H9 (cell line): ENCODE measurements at regions not wholly inside any gene's neighbourhood (a gene's known extent, or its start where the extent isn't known, plus 50 kb on each side); places are given as distances from the start of the nearest gene placed in this dataset.

Source experiments
- DNase-seq: peaks from one replicate; pipeline ENCODE4 v3.0.0-alpha.2; 2017
- H2AFZ ChIP-seq: one replicate; pipeline ENCODE4 v1.6.1; 2013; ENCODE audit warnings: mild to moderate bottlenecking, low read length, control low read depth, moderate library complexity
- H2AK5ac ChIP-seq: 2 replicates; pipeline ENCODE4 v1.6.1; 2013; ENCODE audit warnings: low read length, control low read depth, mixed read lengths; ENCODE audit not compliant: insufficient read length
- H2BK120ac ChIP-seq: one replicate; pipeline ENCODE4 v1.6.1; 2013; ENCODE audit warnings: low read depth, mild to moderate bottlenecking, low read length, control low read depth, inconsistent platforms; ENCODE audit not compliant: poor library complexity, severe bottlenecking
- H2BK12ac ChIP-seq: 2 replicates; pipeline ENCODE4 v1.6.1; 2013; ENCODE audit warnings: low read length, control low read depth, mixed read lengths, low read depth; ENCODE audit not compliant: insufficient read length
- H2BK15ac ChIP-seq: 2 replicates; pipeline ENCODE4 v1.6.1; 2013; ENCODE audit warnings: low read depth, low read length, control low read depth
- H2BK20ac ChIP-seq: one replicate; pipeline ENCODE4 v1.6.1; 2013; ENCODE audit warnings: low read depth, mild to moderate bottlenecking, low read length, control low read depth, inconsistent platforms; ENCODE audit not compliant: poor library complexity, severe bottlenecking
- H2BK5ac ChIP-seq: 2 replicates; pipeline ENCODE4 v1.6.1; 2013; ENCODE audit warnings: low read length, control low read depth, mixed read lengths; ENCODE audit not compliant: insufficient read length
- H3K14ac ChIP-seq: 2 replicates; pipeline ENCODE4 v1.6.1; 2013; ENCODE audit warnings: low read length, control low read depth; ENCODE audit not compliant: insufficient read depth
- H3K18ac ChIP-seq: 2 replicates; pipeline ENCODE4 v1.6.1; 2013; ENCODE audit warnings: low read depth, mild to moderate bottlenecking, mixed read lengths, low read length, control low read depth; ENCODE audit not compliant: insufficient read length
- H3K23ac ChIP-seq: 2 replicates; pipeline ENCODE4 v1.6.1; 2013; ENCODE audit warnings: low read length, control low read depth, mixed read lengths, low read depth; ENCODE audit not compliant: insufficient read length
- H3K23me2 ChIP-seq: 2 replicates; pipeline ENCODE4 v1.6.1; 2013; ENCODE audit warnings: low read depth, mild to moderate bottlenecking, mixed read lengths, low read length, control low read depth; ENCODE audit not compliant: insufficient read length, poor library complexity, severe bottlenecking
- H3K27ac ChIP-seq: 2 replicates; pipeline ENCODE4 v1.5.1; 2013; ENCODE audit warnings: low read length, control low read depth, mixed read lengths, low read depth; ENCODE audit not compliant: insufficient read length
- H3K27me3 ChIP-seq: 2 replicates; pipeline ENCODE4 v1.6.1; 2013; ENCODE audit warnings: low read length, control low read depth, inconsistent platforms; ENCODE audit not compliant: insufficient read depth
- H3K4ac ChIP-seq: 2 replicates; pipeline ENCODE4 v1.6.1; 2013; ENCODE audit warnings: low read depth, mild to moderate bottlenecking, control low read depth, inconsistent platforms, low read length, moderate library complexity
- H3K4me1 ChIP-seq: 2 replicates; pipeline ENCODE4 v1.6.1; 2013; ENCODE audit warnings: low read length, control low read depth, inconsistent platforms; ENCODE audit not compliant: insufficient read depth
- H3K4me2 ChIP-seq: 2 replicates; pipeline ENCODE4 v1.6.1; 2013; ENCODE audit warnings: low read length, control low read depth, mixed read lengths; ENCODE audit not compliant: insufficient read length, insufficient read depth
- H3K56ac ChIP-seq: 2 replicates; pipeline ENCODE4 v1.6.1; 2013; ENCODE audit warnings: low read depth, mild to moderate bottlenecking, mixed read lengths, low read length, control low read depth; ENCODE audit not compliant: insufficient read length
- H3K79me1 ChIP-seq: 2 replicates; pipeline ENCODE4 v1.6.1; 2013; ENCODE audit warnings: low read depth, mild to moderate bottlenecking, moderate library complexity, low read length, control low read depth, inconsistent platforms; ENCODE audit not compliant: insufficient read depth, poor library complexity, severe bottlenecking
- H3K79me2 ChIP-seq: 2 replicates; pipeline ENCODE4 v1.6.1; 2013; ENCODE audit warnings: low read length, control low read depth, inconsistent platforms; ENCODE audit not compliant: insufficient read depth
- H3K9ac ChIP-seq: 2 replicates; pipeline ENCODE4 v1.6.1; 2013; ENCODE audit warnings: low read length, control low read depth, mixed read lengths; ENCODE audit not compliant: insufficient read length; ENCODE audit errors: extremely low read depth
- H3K9me3 ChIP-seq: one replicate; pipeline ENCODE4 v1.6.1; 2013; ENCODE audit warnings: low read depth, low read length, inconsistent platforms; ENCODE audit not compliant: control insufficient read depth
- H3T11ph ChIP-seq: one replicate; pipeline ENCODE4 v1.6.1; 2013; ENCODE audit warnings: mild to moderate bottlenecking, low read length, control low read depth, inconsistent platforms
- H4K20me1 ChIP-seq: one replicate; pipeline ENCODE4 v1.6.1; 2013; ENCODE audit not compliant: control insufficient read depth, insufficient read length, insufficient read depth
- H4K5ac ChIP-seq: 2 replicates; pipeline ENCODE4 v1.6.1; 2013; ENCODE audit warnings: low read depth, mild to moderate bottlenecking, mixed read lengths, low read length, control low read depth; ENCODE audit not compliant: insufficient read length
- H4K8ac ChIP-seq: replicated peaks from 2 replicates; pipeline ENCODE4 v1.6.1; 2013; ENCODE audit warnings: low read length, control low read depth, mixed read lengths, low read depth; ENCODE audit not compliant: insufficient read length
- H4K91ac ChIP-seq: 2 replicates; pipeline ENCODE4 v1.6.1; 2013; ENCODE audit warnings: low read depth, mild to moderate bottlenecking, moderate library complexity, mixed read lengths, low read length, control low read depth; ENCODE audit not compliant: insufficient read length
- H3K27ac Mint-ChIP-seq, 3 experiments: 2 replicates in 2 of 3; 3 replicates in 1 of 3; pipeline ENCODE4 v1.8.0; 2020 to 2021; ENCODE audit warnings: mixed read lengths in 3 of 3, mild to moderate bottlenecking in 1 of 3, moderate library complexity in 1 of 3
- H3K27me3 Mint-ChIP-seq: 2 replicates; pipeline ENCODE4 v1.8.0; 2021; ENCODE audit warnings: low read depth, mild to moderate bottlenecking, moderate library complexity, mixed read lengths
- H3K36me3 Mint-ChIP-seq, 3 experiments: 2 replicates in 2 of 3; 3 replicates in 1 of 3; pipeline ENCODE4 v1.8.0; 2020 to 2021; ENCODE audit warnings: low read depth in 3 of 3, mixed read lengths in 3 of 3; ENCODE audit not compliant: insufficient read depth in 1 of 3
- H3K4me1 Mint-ChIP-seq, 2 experiments: 2 replicates each; pipeline ENCODE4 v1.8.0; 2020; ENCODE audit warnings: mixed read lengths in 2 of 2
- H3K4me3 Mint-ChIP-seq, 2 experiments: 2 replicates in 1 of 2; 3 replicates in 1 of 2; pipeline ENCODE4 v1.8.0; 2020 to 2021; ENCODE audit warnings: mild to moderate bottlenecking in 2 of 2, mixed read lengths in 2 of 2, moderate library complexity in 1 of 2
- H3K9me3 Mint-ChIP-seq, 2 experiments: 2 replicates in 1 of 2; 3 replicates in 1 of 2; pipeline ENCODE4 v1.8.0; 2020; ENCODE audit warnings: mild to moderate bottlenecking in 2 of 2, mixed read lengths in 2 of 2, moderate library complexity in 1 of 2
- WGBS: extraction: QIAGEN DNeasy Blood & Tissue Kit; methylation state at CpG from one replicate; pipeline ENCODE4 v1.1.7; 2013; ENCODE audit warnings: missing lambda C conversion rate, low lambda C conversion rate, mixed read lengths; ENCODE audit not compliant: insufficient read length; ENCODE audit errors: extremely low coverage; 5-methylcytosine and 5-hydroxymethylcytosine counted together
- TF ChIP-seq, protein P1 (sequence below): fragments of 200-600 bp; sonication (generic); conservative IDR thresholded peaks from 3 replicates; pipeline ENCODE4 v1.8.0; 2021; ENCODE audit warnings: antibody characterized with exemption, mild to moderate bottlenecking

DNA sequence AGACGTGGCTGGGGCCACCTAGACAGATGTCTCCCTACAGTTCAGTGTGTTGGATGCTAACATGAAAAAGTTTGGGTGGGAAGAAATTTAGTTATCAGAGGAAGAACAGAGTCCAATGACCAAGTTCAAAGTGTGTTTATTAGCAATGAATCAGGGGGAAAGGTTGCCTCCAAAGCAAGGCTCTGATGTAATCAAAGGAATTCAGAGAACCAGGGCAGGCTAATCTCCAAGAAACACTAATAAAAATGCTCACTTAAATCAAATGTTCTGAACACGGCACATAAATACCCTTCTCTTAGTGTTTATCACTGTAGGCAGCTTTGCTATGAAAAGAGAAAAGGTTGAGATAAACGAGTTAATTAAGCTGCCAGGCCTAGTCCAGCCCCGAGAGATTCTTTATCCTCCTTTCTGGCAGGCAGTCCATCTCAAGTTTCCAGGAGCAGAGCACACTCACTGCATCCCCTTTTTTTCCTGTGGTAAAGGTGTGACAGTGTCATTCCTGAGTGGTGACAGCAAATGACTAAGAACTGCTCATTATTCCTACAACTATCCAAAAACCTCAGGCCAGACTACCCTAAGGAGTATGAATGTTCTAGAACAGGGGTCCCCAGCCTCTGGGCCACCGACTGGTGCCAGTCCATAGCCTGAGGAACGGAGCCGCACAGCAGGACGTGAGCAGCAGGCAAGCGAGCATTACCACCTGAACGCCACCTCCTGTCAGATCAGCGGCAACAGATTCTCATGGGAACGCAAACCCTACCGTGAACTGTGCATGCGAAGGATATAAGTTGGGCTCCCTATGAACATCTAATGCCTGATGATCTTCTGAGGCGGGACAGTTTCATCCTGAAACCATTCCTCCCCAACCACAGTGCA lies 66.9 kb upstream of the FHIP2A start:
- no peaks in the 10 kb centered on the region for H3K4me1 Mint-ChIP-seq
- Histone ChIP-seq H3K27ac (no peak overlapping the region), H3K14ac (no peak overlapping the region), H4K5ac (no peak overlapping the region), H2BK15ac (no peak overlapping the region), H3K4me1 (no peaks in the 10 kb centered on the region; the same call in 1 of the 2 replicates), H2AFZ (no peak overlapping the region), H2BK5ac (no peak overlapping the region), H3T11ph (no peak overlapping the region), H3K4ac (no peak overlapping the region), H2BK20ac (no peak overlapping the region), H4K20me1 (no peaks in the 10 kb centered on the region), H3K9me3 (no peaks in the 10 kb centered on the region), H3K4me2 (no peak overlapping the region), H4K8ac (no peak overlapping the region), H3K23ac (no peak overlapping the region), H3K79me1 (no peaks in the 10 kb centered on the region), H3K9ac (no peak overlapping the region), H4K91ac (no peak overlapping the region), H3K23me2 (no peaks in the 10 kb centered on the region), H2BK120ac (no peak overlapping the region), H3K79me2 (no peaks in the 10 kb centered on the region), H2AK5ac (no peak overlapping the region), H3K18ac (no peak overlapping the region), H3K56ac (no peak overlapping the region), H2BK12ac (no peak overlapping the region), H3K27me3 (no peaks in the 10 kb centered on the region)
- no peaks in the 10 kb centered on the region for H3K36me3 Mint-ChIP-seq
- no peaks in the 10 kb centered on the region; a peak in 1 of 5 replicates for H3K9me3 Mint-ChIP-seq
- no CpG with 5 or more reads among the region's 15 CpGs for WGBS
- DNase-seq, result no peak
- no peaks in the 10 kb centered on the region for H3K27me3 Mint-ChIP-seq
- TF ChIP-seq, protein P1, sequence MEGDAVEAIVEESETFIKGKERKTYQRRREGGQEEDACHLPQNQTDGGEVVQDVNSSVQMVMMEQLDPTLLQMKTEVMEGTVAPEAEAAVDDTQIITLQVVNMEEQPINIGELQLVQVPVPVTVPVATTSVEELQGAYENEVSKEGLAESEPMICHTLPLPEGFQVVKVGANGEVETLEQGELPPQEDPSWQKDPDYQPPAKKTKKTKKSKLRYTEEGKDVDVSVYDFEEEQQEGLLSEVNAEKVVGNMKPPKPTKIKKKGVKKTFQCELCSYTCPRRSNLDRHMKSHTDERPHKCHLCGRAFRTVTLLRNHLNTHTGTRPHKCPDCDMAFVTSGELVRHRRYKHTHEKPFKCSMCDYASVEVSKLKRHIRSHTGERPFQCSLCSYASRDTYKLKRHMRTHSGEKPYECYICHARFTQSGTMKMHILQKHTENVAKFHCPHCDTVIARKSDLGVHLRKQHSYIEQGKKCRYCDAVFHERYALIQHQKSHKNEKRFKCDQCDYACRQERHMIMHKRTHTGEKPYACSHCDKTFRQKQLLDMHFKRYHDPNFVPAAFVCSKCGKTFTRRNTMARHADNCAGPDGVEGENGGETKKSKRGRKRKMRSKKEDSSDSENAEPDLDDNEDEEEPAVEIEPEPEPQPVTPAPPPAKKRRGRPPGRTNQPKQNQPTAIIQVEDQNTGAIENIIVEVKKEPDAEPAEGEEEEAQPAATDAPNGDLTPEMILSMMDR, result no peak
- H3K27ac Mint-ChIP-seq, result no peak overlapping the region
- no peak overlapping the region for H3K4me3 Mint-ChIP-seq
